Heart left ventricle (tissue), 13 donors: ENCODE measurements at regions not wholly inside any gene's neighbourhood (a gene's known extent, or its start where the extent isn't known, plus 50 kb on each side); places are given as distances from the start of the nearest gene placed in this dataset.

ENCODE experiments used
- CTCF ChIP-seq, 12 donors: fragments of 200-600 bp; sonication (generic) in 4 of 12; IDR thresholded peaks; one replicate each; pipeline versions ENCODE4 v1.5.0 to v1.8.0; 2018 to 2022; ENCODE audit warnings: antibody characterized with exemption in 12 of 12, mild to moderate bottlenecking in 5 of 12
- POLR2A ChIP-seq, 2 donors: fragments of 450-650 bp; IDR thresholded peaks; one replicate each; pipeline ENCODE4 v1.6.1; 2017; ENCODE audit warnings: antibody characterized with exemption in 2 of 2, mild to moderate bottlenecking in 2 of 2, moderate library complexity in 2 of 2
- donor health status: ischemic (EF 13 %, LVEDD 7.1; RV severe dilation, severe dysfunction).
- donor health status: DM: no; HTN: yes; CAD: no.
- donor health status: DM: no; HTN: no; CAD: no.
- donor health status: ischemic (EF 25% LVEDD 6.9; RV normal size, moderate dysfunction).
- donor health status: ischemic (EF 25% LVEDD 5.7; RV mildly dilated, moderate dysfunction).
- donor health status: ischemic (EF 35%, LVEDD 5.7; RV mildly dilated, moderate dysfunction).
- donor health status: nonischemic (EF 11% LVEDD 7.7; RV severe dilation, severe dysfunction).
- donor health status: DM: yes; HTN: yes; CAD: no.
- donor health status: PGD.
- donor health status: ischemic (EF 29% LVEDD 5.4; RV normal size, mild dysfunction).
- donor health status: nonischemic (EF 23%, LVEDD 6.1; RV moderate dilation, normal function).

DNA sequence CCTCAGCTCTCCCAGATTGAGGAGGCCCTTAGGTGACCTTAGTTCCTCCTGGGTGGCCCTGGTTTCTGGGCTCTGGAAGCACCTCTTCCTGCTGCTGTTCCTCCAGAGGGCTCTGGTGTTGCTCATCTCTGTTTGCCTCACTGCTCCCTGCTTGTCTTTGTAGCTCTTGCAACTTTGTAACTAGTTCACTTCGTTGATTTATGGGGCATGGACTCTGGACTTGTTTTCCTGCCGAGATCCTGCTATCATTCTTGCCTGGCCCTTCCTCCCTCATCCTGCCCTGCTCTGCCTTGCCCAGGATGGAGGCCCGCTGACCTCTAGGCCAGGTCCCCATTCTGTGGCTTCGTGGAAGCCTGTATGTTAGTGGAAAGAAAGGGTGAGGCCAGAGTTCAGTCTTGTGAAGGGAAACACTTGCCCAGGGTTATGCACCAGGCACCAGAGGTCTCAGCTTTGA, 169.3 kb downstream of the MACROH2A1 start:
- no peak for TF ChIP-seq CTCF (IDR thresholded peaks at IDR 0.05)
- no peak for TF ChIP-seq POLR2A (IDR thresholded peaks at IDR 0.05)
